ENCODE measurements at regions not wholly inside any gene's neighbourhood (a gene's known extent, or its start where the extent isn't known, plus 50 kb on each side); places are given as distances from the start of the nearest gene placed in this dataset.

GRCh38 chr9:86775718-86776117 lies 171.6 kb downstream of the GAS1 start:
- WGBS, 5 donors: 73 to 78% (median 74%) methylated on average over 2 of the region's 2 CpGs
- Histone ChIP-seq H3K4me1 (no peaks in the 10 kb centered on the region), H3K4me3 (no peak overlapping the region), H3K36me3 (no peaks in the 10 kb centered on the region), H3K9me3 (no peaks in the 10 kb centered on the region), H3K27ac (no peak overlapping the region), H3K27me3 (replicated peaks in 1 of 7) (no peaks in the 10 kb centered on the region)
- no peak for DNase-seq
- intact Hi-C loops (cut with DNase I; ENCODE audit: low total_unique reads): no loop called here
- TF ChIP-seq POLR2AphosphoS5 (IDR thresholded peaks at IDR 0.05) (no peak), POLR2A (IDR thresholded peaks at IDR 0.05) (no peak), CTCF (IDR thresholded peaks at IDR 0.05 in 8 of 11, conservative IDR thresholded peaks at IDR 0.05 in 3 of 11) (no peak)

GRCh38 chr9:86774116-86774515 lies 173.2 kb downstream of the GAS1 start:
- TF ChIP-seq POLR2A (IDR thresholded peaks at IDR 0.05) (no peak), POLR2AphosphoS5 (IDR thresholded peaks at IDR 0.05) (no peak), CTCF (IDR thresholded peaks at IDR 0.05 in 8 of 11, conservative IDR thresholded peaks at IDR 0.05 in 3 of 11) (no peak)
- Histone ChIP-seq H3K4me3 (no peak overlapping the region), H3K27ac (no peak overlapping the region), H3K36me3 (no peaks in the 10 kb centered on the region), H3K27me3 (replicated peaks in 1 of 7) (no peaks in the 10 kb centered on the region), H3K9me3 (no peaks in the 10 kb centered on the region), H3K4me1 (no peaks in the 10 kb centered on the region)
- intact Hi-C loops (cut with DNase I; ENCODE audit: low total_unique reads): no loop called here
- DNase-seq: no peak
- 71 to 77% (median 73%) methylated on average over 4 of the region's 4 CpGs for WGBS, 5 donors

- Histone ChIP-seq H3K27ac (no peak overlapping the region), H3K27me3 (replicated peaks in 1 of 7) (no peaks in the 10 kb centered on the region), H3K4me3 (no peak overlapping the region), H3K36me3 (no peaks in the 10 kb centered on the region), H3K9me3 (no peaks in the 10 kb centered on the region), H3K4me1 (no peaks in the 10 kb centered on the region)
- TF ChIP-seq POLR2AphosphoS5 (IDR thresholded peaks at IDR 0.05): no peak
- no peak for TF ChIP-seq POLR2A (IDR thresholded peaks at IDR 0.05)
- no peak for TF ChIP-seq CTCF (IDR thresholded peaks at IDR 0.05 in 8 of 11, conservative IDR thresholded peaks at IDR 0.05 in 3 of 11)
- 79 to 91% (median 81%) methylated on average over 6 of the region's 6 CpGs for WGBS, 5 donors
- no peak for DNase-seq
- intact Hi-C loops (cut with DNase I; ENCODE audit: low total_unique reads): no loop called here
Measured at GRCh38 chr9:86773422-86773945, 173.8 kb downstream of the GAS1 start.

GRCh38 chr9:86772635-86772993 lies 174.7 kb downstream of the GAS1 start:
- Histone ChIP-seq H3K27me3 (replicated peaks in 1 of 7) (no peaks in the 10 kb centered on the region), H3K27ac (no peak overlapping the region), H3K4me3 (no peak overlapping the region), H3K9me3 (no peaks in the 10 kb centered on the region), H3K36me3 (no peaks in the 10 kb centered on the region), H3K4me1 (no peaks in the 10 kb centered on the region)
- TF ChIP-seq POLR2A (IDR thresholded peaks at IDR 0.05) (no peak), POLR2AphosphoS5 (IDR thresholded peaks at IDR 0.05) (no peak), CTCF (IDR thresholded peaks at IDR 0.05 in 8 of 11, conservative IDR thresholded peaks at IDR 0.05 in 3 of 11) (no peak)
- WGBS, 5 donors: 76 to 93% (median 88%) methylated on average over 4 of the region's 4 CpGs
- intact Hi-C loops (cut with DNase I; ENCODE audit: low total_unique reads): no loop called here
- no peak for DNase-seq

Data from spleen (tissue), 11 donors.